HG03095 (cell line): ENCODE measurements at regions not wholly inside any gene's neighbourhood (a gene's known extent, or its start where the extent isn't known, plus 50 kb on each side); places are given as distances from the start of the nearest gene placed in this dataset.

Source experiments
- ATAC-seq: cut with Tn5 transposase; IDR thresholded peaks from one replicate; pipeline ENCODE4 v1.9.1; 2021; ENCODE audit warnings: moderate library complexity; ENCODE audit not compliant: unreplicated experiment

DNA sequence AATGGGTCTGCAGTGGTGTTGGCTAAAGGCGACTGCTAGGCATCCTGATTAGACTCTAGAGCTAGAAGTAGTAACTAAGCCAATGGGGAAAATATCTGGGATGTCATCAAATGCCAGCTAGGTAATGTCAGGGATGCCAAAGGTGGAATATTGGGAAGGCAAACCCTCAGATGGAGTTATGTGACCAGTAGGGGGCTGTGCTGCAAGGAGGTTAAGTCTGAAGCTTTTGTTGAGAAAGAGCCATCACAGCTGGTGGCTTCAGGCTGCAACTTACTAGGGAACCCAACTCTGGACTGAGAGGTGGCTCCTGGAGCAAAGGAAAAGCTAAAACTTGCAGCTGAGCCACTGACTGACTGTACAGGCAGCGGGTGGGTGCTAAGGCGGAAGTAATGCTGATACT is 576.9 kb upstream of the GHITM start:
- no peak for ATAC-seq

DNA sequence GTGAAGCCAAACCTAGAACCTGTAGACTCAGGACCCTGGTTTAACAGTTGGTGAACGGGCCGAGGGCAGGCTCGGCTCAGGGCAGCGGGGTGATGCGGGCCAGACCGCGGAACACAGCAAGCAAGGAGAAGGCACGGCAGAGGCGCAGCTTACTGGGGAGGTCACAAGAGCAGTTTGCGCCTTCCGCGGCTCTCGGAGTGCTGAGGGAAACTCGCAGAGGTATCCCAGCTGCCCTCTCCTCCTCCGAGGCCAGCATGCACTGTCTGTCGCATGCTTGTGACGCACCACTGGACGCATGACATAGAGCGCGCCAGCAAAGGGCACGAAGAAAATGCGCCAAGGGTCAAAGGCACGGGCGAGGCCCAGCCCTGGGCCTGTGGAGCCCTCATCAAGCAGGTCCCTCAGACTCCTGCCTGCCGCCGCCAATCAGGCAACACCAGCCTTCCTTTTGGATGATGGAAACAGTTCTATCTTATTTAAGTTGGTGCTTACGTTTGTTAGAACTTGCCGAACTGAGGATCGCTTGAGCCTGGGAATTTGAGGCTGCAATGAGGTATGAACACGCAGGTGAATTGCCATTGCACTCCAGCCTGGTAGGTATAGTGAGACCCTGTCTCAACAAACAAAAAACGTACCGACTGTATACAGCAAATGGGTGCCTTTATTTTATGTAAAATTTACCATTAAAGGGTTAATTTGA is 574.3 kb upstream of the GHITM start:
- ATAC-seq = no peak

DNA sequence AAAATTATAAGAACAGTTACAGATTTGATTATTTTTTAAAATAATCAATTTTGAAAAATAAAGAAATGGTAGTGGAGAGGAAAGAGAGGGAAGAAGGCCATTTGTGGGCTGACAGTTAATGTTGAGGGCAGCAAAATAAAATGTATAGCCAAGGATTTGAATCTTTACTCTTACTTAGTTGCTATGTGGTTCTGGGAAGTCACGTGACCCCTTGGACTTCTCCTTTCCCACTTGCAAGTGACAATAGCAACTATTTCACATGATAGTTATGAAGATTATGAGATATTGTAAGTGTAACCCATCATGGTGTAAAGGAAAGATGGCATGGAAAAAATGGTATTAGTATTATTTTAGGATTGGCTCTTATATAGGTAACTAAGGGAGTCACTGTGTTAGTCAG is 567.3 kb upstream of the GHITM start:
- no peak for ATAC-seq

DNA sequence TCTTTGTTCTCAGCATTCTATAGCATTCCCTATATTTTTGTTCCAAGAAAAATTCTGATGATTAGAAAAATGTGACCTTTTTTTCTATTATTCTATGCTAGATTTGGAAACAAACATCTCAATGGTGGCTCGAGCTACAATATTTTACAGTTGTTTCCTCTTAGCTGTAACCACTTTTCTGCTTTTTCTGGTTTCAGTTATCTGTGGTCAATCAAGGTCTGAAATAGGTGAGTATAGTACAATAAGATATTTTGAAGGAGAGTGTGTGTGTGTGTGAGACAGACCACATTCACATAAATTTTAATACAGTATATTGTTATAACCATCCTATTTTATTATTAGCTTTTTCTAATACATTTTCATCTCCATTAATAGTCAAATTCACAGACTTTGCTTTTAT is 564.5 kb upstream of the GHITM start:
- ATAC-seq = no peak

DNA sequence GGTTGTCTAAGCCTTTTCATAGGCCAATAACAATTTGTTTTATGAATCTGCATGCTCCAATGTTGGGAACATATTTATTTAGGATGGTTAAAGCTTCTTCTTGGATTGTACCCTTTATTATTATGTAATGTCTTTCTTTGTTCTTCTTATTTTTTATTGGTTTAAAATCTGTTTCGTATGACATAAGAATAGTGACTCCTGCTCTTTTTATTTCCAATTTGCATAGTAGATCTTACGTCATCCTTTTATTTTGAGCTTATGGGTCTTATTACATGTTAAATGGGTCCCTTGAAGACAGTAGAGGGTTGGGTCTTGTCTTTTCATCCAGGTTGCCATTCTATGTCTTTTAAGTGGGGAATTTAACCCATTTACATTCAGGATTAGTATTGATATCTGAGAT is 561.9 kb upstream of the GHITM start:
- no peak for ATAC-seq

DNA sequence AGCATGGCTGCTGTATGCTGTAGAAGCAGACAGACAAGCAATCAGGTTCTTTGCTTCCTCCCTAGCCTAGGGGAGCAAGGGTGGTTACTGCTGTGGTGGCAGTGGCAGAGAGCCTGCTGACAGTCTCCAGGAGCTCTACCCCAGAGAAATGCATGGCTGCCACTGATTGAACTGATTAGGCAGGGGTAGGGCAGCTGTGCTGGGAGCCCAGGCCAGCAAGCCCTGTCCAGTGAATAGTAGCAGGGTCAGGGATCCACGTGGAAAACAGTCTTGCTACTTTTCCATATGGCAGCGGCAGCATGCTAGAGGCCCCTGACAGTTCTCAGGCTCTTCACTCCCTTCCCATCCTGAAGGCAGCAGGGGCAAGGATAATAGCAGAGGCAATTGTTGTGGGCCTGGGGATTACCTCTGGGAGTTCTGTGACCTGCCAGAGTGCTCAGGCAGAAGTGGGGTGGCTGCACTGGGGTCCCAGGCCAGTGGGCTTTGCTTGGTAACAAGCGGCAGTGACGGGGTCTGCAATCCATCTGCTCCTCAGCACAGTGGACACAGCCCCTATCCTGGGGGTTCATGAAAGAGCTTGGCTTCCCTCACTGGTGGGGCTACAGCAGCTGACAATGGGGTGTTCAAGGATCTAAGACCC is 558.8 kb upstream of the GHITM start:
- no peak for ATAC-seq

DNA sequence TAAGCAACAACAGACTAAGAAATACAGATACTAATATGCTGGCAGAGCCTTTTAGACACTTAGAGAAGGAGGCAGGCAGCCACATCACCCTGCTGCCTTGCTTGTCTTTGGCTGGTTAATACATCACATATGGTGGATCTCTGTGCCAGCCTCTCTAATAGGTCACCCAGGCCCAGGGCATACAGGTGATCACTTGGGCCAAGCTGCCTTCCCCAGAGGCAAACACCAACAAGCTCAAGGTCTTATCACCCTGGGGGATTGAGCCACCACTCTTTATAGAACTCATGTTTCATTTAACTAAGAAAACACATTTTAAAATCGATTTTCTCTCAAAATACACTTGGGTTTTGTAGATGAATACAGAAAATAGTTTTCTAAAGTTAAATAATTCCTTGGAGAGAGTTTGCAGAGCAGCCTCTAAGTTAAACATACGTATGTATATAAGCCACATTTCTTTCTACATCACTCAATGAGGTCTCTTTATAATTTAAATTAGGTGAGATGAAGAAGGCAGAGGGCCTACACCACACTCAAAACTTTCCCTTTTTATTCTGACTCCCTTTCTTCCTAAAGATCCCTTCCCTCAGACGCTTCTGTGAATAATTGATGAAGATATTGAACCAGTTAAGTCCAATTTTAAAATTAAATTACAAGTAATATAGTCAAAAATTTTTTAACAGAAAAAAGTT is 556.8 kb upstream of the GHITM start:
- no peak for ATAC-seq

DNA sequence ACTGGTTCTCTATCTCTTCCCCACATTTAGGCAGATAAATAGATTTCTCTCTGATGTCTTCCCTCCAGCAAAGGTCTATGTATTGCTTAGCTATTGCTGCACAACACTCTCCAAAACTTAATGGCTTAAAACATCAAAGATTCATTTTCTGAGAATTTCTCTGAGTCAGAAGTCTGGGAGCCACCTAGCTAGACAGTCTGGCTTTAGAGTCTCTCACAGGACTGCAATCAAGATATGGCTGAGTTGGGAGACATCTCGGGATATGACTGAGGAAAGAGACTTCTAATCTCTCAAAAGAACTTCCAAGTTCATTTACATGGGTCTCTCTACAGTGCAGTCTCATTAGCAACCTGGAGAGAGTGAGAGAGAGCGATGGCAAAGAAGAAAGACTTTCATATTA is 553.6 kb upstream of the GHITM start:
- no peak for ATAC-seq

DNA sequence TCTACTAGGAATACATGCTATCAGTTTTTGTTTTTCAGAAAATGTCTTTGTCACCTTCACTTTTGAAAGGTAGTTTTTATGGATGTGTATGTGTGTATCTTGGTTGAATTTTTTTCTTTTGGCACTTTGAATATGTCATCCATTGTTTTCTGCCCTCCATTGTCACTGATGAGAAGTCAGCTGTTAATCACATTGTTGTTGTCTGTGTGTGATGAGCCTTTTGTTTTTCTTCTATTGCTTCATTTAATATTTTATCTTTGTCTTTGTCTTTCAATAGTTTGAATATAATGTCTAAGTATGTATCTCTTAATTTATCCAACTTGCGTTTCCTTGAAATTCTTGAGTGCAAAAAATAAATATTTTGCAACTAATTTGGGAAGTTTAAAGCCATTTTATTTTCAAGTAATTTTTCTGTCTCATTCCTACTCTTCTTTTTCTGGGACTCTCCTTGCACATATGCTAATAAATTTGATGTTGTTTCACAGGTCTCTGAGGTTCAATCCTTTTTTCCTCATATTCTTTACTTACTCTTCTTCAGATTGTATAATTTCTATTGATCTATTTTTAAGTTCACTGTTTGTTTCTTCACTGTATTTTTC is 546.9 kb upstream of the GHITM start:
- no peak for ATAC-seq

DNA sequence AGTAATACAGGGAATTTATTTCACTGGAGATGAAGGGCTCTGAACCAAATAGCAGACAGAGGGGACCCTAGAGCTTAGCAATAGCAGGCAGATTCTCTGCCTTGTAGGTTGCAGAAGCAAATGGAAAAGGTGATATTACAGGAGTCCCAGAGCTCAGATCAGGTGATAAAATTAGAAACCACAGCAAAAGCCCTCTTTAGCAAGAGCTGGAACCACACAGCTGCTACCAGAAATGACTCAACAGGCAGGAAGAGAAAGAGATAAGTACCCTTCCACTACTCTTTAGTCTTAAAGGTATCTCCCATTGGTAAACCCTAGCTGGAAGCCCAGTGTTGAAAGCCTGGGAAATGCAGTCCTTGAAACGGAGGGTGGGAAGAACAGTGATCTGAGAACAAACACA is 535.6 kb upstream of the GHITM start:
- peak; percentile 95 for ATAC-seq

DNA sequence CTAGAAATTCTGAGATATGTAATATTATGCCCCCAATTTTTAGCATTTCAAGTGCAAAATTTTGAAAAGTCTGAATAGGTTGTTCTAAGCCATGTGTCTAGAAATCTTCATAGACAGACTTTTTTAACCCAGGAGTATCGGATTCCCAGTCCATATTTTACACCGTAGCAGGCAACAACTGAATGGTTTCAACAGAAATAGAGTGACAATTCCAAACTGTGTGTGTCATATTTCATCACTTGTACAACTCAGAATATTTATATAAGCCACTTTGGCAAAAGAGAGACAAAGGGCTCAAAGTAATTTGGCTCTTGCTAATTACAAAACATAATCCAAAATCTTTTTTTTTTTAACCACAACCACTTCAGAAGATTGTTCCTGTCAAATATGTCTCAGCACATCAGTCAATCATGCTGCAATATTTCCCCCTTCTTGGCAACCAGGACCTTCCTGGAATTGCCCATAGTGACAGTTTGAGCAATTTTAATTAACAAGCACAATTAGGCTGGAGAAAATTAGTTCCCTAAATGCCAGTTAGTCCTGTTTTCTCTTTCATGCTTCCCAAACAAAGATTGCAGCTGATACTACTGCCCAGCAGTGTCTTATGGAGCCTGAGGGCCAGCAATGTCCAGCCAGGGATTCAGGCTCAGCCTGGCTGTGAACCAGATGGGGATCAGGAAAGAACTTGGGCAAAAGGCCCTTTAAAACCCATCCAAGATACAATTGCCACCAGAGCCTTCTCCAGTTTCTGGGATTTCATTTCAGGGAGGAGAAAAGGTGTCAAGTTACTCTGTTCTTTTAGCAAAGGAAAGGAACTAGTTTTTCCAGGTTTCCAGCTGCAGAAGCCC is 533.3 kb upstream of the GHITM start:
- ATAC-seq = no peak

DNA sequence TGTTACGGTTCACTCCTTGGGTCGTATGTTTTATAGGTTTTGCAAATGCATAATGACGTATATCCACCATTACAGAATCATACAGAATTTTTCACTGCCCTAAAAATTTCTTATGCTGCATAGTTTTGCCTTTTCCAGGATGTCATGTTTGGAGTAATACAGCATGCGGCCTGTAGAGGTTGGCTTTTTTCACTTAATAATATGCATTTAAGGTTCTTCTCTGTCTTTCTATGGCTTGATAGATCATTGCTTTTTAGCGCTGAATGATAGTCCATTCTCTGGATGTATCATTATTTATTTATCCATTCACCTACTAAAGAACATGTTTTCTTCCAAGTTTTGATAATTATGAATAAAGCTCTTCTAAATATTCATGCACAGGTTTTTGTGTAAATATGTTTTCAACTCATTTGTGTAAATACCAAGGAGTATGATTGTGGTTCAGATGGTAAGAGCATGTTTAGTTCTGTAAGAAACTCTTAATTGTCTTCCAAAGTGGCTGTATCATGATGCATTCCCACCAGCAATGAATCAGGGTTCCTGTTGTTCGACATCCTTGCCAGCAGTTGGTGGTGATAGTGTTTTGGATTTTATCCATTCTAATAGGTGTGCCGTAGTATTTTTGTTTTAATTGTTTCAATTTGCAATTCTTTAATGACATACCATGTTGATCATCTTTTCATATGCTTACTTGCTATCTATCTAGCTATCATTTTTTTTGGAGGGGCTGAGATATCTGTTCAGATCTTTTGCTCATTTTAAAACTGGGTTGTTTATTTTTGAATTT is 531.2 kb upstream of the GHITM start:
- ATAC-seq = no peak

DNA sequence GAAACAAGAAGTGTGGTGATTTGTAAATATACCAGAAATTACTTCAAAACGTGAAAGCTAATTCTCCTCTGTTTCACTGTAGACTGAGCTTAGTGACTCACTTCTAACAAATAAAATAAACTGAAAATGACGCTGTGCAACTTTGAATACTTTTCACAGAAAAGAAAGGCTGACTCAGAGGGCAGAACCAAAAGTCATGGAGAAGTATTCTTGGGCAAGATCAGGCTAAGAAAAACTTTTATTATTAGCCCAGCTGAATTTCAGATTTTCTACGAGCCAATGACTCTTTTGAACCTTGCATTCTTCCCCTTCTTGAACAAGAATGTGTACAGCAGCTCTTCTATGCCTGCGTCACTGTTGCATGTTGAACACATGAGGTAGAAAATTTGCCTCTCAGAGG is 527.3 kb upstream of the GHITM start:
- ATAC-seq = no peak

DNA sequence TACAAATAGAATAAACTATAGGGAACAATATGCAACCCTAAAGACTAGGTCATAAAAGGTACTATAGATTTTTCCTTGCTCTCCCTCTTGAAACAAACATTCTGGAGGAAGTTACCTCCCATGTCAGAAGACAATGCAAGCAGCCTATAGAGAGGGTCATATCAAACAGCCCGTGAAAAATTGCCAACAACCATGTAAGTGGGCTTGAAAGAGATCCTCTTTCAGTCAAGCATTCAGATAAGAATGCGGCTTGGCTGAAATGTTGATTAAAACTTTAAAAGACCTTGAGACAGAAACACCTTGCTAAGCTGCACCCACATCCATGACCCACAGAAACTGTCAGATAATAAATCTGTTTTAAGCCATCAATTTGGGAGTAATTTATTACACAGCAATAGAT is 526.6 kb upstream of the GHITM start:
- no peak for ATAC-seq

DNA sequence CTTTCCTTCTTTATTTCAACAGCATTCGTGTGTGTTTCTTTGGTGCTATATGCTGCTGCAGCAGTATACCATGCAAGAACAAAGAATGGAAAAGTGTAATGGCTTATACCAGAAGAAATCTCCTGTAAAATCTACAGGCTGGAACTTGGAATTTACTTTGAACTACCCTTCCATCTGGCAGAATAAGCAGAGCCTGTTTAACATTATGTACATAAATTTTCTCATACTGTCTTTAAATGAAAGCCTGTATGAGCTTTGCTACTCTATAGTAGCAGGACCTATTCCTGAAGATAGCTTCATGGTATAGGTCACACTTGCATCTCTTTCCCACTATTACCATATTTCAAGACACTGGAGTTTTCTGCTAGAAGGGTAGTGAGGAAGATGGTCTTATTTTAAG is 522.1 kb upstream of the GHITM start:
- no peak for ATAC-seq

DNA sequence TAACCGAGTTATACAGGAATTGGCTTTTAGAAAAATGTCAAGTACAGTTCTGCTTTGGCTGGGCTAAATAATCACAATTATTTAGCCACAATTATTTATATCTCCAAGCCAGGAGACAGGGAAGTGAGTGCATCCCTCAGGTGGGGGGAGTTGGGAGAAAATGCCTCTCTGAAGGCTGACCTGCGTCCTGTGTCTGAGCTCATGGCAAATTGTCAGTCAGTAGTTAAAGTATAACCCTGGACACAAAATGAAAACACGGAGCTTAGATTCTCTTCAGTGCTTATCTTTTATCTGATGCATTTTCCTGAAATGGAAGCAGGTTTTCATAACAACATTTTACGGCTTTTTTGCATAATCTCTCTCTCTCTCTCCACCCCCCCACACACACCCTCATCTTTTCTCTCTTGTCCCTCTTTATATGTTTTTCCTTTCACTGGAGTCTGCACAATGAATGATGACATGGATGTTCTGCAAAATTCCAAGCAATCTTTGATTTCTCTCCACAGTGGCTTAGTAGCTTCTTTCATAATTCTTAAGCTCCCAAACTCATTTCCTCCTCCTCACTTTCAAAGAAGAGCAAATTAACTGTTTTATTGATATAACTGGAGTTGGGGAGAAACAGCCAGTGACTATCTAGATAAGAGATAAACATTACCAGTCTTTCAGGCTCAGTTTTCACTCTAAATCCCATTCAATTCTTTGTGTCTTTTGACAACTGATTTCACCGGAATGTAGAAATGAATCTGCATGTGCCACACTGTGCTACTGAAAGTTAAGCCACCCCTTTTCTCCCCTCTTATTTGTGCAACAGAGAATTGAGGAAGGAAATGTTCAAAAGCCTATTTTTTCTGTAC is 521.4 kb upstream of the GHITM start:
- ATAC-seq = no peak

DNA sequence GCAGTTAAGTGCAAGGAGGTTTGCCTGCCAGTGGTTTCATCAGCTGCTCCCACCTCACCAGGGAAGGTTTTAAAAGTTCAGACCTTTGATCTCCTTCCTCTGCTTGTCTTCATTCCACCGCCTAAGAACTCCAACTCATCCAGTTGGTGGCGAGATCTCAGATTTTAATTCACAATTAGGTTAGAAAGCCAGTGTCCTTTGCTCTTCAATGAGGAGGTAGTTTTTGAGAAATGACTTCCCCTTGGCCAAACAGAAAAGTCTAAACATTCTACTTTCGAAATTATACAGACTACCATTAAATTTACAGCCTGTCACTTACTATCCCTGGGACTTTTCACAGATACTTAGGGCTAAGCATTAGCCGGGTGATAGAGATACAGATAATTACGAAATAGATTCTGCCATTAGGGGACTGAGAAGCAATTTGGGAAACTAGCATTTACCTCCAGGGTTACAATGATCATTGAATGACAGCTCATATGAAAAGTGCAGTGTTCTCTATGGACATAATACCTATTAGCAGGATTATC is 513.4 kb upstream of the GHITM start:
- no peak for ATAC-seq

DNA sequence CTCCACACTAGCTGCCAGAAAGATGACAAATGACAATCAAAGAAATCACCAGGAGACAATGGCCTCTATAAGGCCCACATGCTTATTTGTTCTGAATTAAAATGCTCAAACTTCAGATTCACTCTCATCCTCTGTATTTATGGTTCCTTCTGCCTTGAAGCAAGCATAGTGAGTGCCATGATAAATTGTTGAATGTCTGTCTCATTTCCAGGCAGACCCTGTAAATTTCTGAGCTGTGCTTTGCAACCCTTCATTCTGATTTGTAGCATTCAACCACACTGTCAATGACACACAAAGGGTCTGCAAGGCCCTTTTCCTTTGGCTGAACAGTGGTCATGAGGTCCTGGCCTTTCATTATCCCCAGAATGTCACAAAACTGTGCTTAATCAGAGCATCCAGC is 506.6 kb upstream of the GHITM start:
- no peak for ATAC-seq

DNA sequence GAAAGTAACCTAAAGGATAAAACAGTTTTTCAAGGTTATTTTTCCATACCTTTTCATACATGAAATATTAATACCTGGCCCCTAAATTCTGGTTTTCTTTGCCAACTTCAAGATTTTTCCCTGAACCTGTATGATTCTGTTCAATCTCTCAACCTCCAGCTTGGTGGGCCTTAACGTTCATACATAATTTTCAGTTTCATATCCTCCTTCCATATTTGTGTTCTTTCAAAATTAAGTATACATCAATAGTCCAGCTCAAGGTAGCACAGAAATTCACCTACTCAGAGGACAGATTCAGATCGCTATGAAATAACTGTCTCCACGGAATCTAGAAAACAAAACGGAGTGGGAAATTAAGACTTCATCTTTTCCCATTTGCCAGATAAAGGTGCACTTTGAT is 505.8 kb upstream of the GHITM start:
- no peak for ATAC-seq
